Body of pancreas (tissue), 4 donors: ENCODE measurements at regions not wholly inside any gene's neighbourhood (a gene's known extent, or its start where the extent isn't known, plus 50 kb on each side); places are given as distances from the start of the nearest gene placed in this dataset.

ENCODE experiments used
- POLR2A ChIP-seq, 3 donors: fragments of 450-650 bp; IDR thresholded peaks; one replicate each; pipeline ENCODE4 v1.6.1; 2016; ENCODE audit warnings: antibody characterized with exemption in 3 of 3, mild to moderate bottlenecking in 2 of 3
- TF ChIP-seq, protein P1 (sequence below), 7 experiments: fragments of 450-650 bp in 4 of 7; fragments of 200-600 bp in 3 of 7; sonication (generic) in 3 of 7; IDR thresholded peaks; one replicate each; pipeline ENCODE4 v1.5.1; 2016 to 2019; ENCODE audit warnings: antibody characterized with exemption in 7 of 7

- TF ChIP-seq, protein P1, sequence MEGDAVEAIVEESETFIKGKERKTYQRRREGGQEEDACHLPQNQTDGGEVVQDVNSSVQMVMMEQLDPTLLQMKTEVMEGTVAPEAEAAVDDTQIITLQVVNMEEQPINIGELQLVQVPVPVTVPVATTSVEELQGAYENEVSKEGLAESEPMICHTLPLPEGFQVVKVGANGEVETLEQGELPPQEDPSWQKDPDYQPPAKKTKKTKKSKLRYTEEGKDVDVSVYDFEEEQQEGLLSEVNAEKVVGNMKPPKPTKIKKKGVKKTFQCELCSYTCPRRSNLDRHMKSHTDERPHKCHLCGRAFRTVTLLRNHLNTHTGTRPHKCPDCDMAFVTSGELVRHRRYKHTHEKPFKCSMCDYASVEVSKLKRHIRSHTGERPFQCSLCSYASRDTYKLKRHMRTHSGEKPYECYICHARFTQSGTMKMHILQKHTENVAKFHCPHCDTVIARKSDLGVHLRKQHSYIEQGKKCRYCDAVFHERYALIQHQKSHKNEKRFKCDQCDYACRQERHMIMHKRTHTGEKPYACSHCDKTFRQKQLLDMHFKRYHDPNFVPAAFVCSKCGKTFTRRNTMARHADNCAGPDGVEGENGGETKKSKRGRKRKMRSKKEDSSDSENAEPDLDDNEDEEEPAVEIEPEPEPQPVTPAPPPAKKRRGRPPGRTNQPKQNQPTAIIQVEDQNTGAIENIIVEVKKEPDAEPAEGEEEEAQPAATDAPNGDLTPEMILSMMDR (IDR thresholded peaks at IDR 0.05), result no peak
- no peak for TF ChIP-seq POLR2A (IDR thresholded peaks at IDR 0.05)
Measured at GRCh38 chr4:167469436-167469835, 235.1 kb upstream of the SPOCK3 start.
